ENCODE measurements at regions not wholly inside any gene's neighbourhood (a gene's known extent, or its start where the extent isn't known, plus 50 kb on each side); places are given as distances from the start of the nearest gene placed in this dataset.

DNA sequence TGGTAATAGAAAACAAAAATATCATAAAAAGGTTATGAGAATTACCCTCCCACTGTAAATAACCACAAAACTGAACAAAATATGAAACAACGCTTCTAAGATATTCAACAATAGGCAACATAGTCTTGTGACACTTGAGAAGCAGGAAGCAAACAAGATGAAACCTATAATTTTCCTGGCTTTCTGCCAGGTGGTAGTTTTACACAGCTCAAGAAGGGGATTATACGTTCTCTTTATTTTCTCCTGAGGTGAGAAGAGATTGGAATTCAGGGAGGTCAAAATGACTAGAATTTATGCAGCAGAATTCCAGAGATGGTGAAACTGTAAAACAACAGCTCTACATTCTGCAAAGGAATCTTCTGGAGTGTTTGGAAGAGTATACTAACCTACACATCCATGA, 186.0 kb downstream of the HHIP start:
- no peaks in the 10 kb centered on the region for H3K27me3 ChIP-seq
- H3K4me1 ChIP-seq (ENCODE audit: insufficient read depth), result no peaks in the 10 kb centered on the region
- no peak overlapping the region for H3K27ac ChIP-seq
- DNase-seq (ENCODE audit: low spot score), result no peak
- no peaks in the 10 kb centered on the region for H4K20me1 ChIP-seq (ENCODE audit: insufficient read depth, poor library complexity, severe bottlenecking)
- no peaks in the 10 kb centered on the region for H3K36me3 ChIP-seq (replicated peaks; ENCODE audit: insufficient read depth, low read depth)
- no peaks in the 10 kb centered on the region for H3K9me3 ChIP-seq (ENCODE audit: low read depth)
- WGBS (ENCODE audit: low lambda C conversion rate, missing lambda C conversion rate), result 66% methylated on average over 2 of the region's 2 CpGs
- H3K79me2 ChIP-seq, result no peaks in the 10 kb centered on the region
- no peak overlapping the region for H2AFZ ChIP-seq
- H3K4me2 ChIP-seq, result no peak overlapping the region
- H3K9me2 ChIP-seq (replicated peaks; ENCODE audit: insufficient read depth), result no peaks in the 10 kb centered on the region
- TF ChIP-seq, protein P1, sequence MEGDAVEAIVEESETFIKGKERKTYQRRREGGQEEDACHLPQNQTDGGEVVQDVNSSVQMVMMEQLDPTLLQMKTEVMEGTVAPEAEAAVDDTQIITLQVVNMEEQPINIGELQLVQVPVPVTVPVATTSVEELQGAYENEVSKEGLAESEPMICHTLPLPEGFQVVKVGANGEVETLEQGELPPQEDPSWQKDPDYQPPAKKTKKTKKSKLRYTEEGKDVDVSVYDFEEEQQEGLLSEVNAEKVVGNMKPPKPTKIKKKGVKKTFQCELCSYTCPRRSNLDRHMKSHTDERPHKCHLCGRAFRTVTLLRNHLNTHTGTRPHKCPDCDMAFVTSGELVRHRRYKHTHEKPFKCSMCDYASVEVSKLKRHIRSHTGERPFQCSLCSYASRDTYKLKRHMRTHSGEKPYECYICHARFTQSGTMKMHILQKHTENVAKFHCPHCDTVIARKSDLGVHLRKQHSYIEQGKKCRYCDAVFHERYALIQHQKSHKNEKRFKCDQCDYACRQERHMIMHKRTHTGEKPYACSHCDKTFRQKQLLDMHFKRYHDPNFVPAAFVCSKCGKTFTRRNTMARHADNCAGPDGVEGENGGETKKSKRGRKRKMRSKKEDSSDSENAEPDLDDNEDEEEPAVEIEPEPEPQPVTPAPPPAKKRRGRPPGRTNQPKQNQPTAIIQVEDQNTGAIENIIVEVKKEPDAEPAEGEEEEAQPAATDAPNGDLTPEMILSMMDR (IDR thresholded peaks at IDR 0.05; ENCODE audit: poor library complexity), result no peak
- TF ChIP-seq EZH2 (IDR thresholded peaks at IDR 0.05; ENCODE audit: borderline replicate concordance) (no peak), EZH2phosphoT487 (IDR thresholded peaks at IDR 0.05; ENCODE audit: low read depth, severe bottlenecking, unreplicated experiment) (no peak)
- H3K4me3 ChIP-seq, result no peak overlapping the region

DNA sequence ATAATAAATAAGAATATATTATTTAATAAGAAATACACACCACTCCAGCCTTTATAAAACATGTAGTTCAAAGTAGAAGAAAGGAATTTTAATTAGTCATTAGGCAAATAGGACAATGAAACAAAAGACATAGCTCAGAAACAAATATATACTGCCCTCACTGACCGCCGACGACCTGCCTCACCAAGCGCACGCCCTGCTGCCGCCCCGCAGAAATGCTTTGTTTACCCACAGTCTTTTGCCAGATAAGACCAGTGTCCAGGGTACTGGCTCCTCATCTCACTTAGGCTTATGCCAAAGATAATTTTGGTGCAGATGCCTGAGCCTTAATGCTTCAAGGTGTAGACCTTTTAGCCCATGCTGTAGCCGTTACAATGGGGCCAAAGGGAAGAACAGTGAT, 199.5 kb downstream of the HHIP start:
- Histone ChIP-seq H3K4me2 (no peak overlapping the region), H3K4me3 (no peak overlapping the region), H3K27ac (no peak overlapping the region), H2AFZ (no peak overlapping the region), H3K36me3 (replicated peaks; ENCODE audit: insufficient read depth, low read depth) (no peaks in the 10 kb centered on the region), H3K9me2 (replicated peaks; ENCODE audit: insufficient read depth) (no peaks in the 10 kb centered on the region), H4K20me1 (ENCODE audit: insufficient read depth, poor library complexity, severe bottlenecking) (no peaks in the 10 kb centered on the region), H3K27me3 (no peaks in the 10 kb centered on the region), H3K4me1 (ENCODE audit: insufficient read depth) (no peaks in the 10 kb centered on the region), H3K79me2 (no peaks in the 10 kb centered on the region), H3K9me3 (ENCODE audit: low read depth) (peaks cover 5% of the 10 kb centered on the region)
- DNase-seq (ENCODE audit: low spot score), result no peak
- no peak for TF ChIP-seq EZH2phosphoT487 (IDR thresholded peaks at IDR 0.05; ENCODE audit: low read depth, severe bottlenecking, unreplicated experiment)
- TF ChIP-seq EZH2 (IDR thresholded peaks at IDR 0.05; ENCODE audit: borderline replicate concordance), result no peak
- TF ChIP-seq, protein P1 (IDR thresholded peaks at IDR 0.05; ENCODE audit: poor library complexity), result no peak
- 82% methylated on average over 8 of the region's 8 CpGs for WGBS (ENCODE audit: low lambda C conversion rate, missing lambda C conversion rate)

DNA sequence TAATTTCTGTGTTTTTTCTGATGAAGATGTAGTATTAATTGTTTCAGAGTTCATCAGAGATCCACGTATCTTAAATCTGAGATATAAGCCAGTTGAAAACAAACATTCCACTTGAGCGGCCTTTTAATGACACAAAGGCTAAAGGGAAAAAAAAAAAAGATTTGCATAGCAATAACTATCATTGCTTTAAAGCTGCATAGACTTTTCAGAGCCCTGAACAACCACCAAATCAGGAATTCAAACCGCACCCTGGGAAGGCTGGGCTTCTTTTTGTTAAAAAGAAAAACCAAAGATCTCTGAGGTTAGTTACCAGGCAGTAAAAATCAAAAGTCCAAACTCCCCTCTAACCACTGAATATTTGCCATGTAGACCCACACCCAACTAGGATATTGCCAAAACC, 206.0 kb downstream of the HHIP start:
- no peaks in the 10 kb centered on the region for H3K9me2 ChIP-seq (replicated peaks; ENCODE audit: insufficient read depth)
- 72% methylated on average over 3 of the region's 3 CpGs for WGBS (ENCODE audit: low lambda C conversion rate, missing lambda C conversion rate)
- no peaks in the 10 kb centered on the region for H3K27me3 ChIP-seq
- TF ChIP-seq EZH2 (IDR thresholded peaks at IDR 0.05; ENCODE audit: borderline replicate concordance) (no peak), EZH2phosphoT487 (IDR thresholded peaks at IDR 0.05; ENCODE audit: low read depth, severe bottlenecking, unreplicated experiment) (no peak)
- TF ChIP-seq, protein P1 (IDR thresholded peaks at IDR 0.05; ENCODE audit: poor library complexity), result no peak
- no peak overlapping the region for H3K27ac ChIP-seq
- no peaks in the 10 kb centered on the region for H3K4me1 ChIP-seq (ENCODE audit: insufficient read depth)
- no peak for DNase-seq (ENCODE audit: low spot score)
- H3K4me2 ChIP-seq, result no peak overlapping the region
- H2AFZ ChIP-seq, result no peak overlapping the region
- no peak overlapping the region for H3K4me3 ChIP-seq
- no peaks in the 10 kb centered on the region for H3K9me3 ChIP-seq (ENCODE audit: low read depth)
- H4K20me1 ChIP-seq (ENCODE audit: insufficient read depth, poor library complexity, severe bottlenecking), result no peaks in the 10 kb centered on the region
- H3K79me2 ChIP-seq, result no peaks in the 10 kb centered on the region
- H3K36me3 ChIP-seq (replicated peaks; ENCODE audit: insufficient read depth, low read depth), result no peaks in the 10 kb centered on the region

DNA sequence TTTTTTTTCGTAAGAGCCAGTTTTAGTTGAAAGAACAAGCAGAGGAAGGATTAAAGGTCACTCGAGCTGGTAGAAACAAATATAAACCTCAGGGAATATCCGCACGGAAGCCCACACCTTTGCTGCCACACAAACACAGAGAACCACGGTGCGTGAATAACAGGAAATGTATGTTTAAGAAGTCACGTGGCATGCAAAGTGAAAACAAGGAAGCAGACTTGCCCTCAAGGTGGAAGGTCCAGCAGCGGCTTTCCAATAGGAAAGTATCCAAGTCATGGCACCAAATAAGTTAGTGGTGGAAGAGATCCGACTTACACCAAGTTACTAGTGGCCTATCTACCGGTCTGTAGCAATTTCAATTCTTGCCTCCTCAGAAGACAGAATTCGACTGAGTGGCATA, 215.5 kb downstream of the HHIP start:
- 82% methylated on average over 11 of the region's 11 CpGs for WGBS (ENCODE audit: low lambda C conversion rate, missing lambda C conversion rate)
- Histone ChIP-seq H3K79me2 (no peaks in the 10 kb centered on the region), H2AFZ (no peak overlapping the region), H4K20me1 (ENCODE audit: insufficient read depth, poor library complexity, severe bottlenecking) (no peaks in the 10 kb centered on the region), H3K9me2 (replicated peaks; ENCODE audit: insufficient read depth) (no peaks in the 10 kb centered on the region), H3K27me3 (no peaks in the 10 kb centered on the region), H3K9me3 (ENCODE audit: low read depth) (no peaks in the 10 kb centered on the region), H3K36me3 (replicated peaks; ENCODE audit: insufficient read depth, low read depth) (no peaks in the 10 kb centered on the region), H3K4me1 (ENCODE audit: insufficient read depth) (no peaks in the 10 kb centered on the region), H3K4me3 (no peak overlapping the region), H3K4me2 (no peak overlapping the region), H3K27ac (no peak overlapping the region)
- peak; percentile 9 for DNase-seq (ENCODE audit: low spot score)
- TF ChIP-seq EZH2 (IDR thresholded peaks at IDR 0.05; ENCODE audit: borderline replicate concordance) (no peak), EZH2phosphoT487 (IDR thresholded peaks at IDR 0.05; ENCODE audit: low read depth, severe bottlenecking, unreplicated experiment) (no peak)
- TF ChIP-seq, protein P1 (IDR thresholded peaks at IDR 0.05; ENCODE audit: poor library complexity), result no peak

Measured in hepatocyte (in vitro differentiated cells).